Stimulated activated CD8-positive, alpha-beta memory T cell treated with anti-CD3 and anti-CD28 coated beads, Interleukin-15, amount 100 ng/mL, for 24 hours (primary cell): ENCODE measurements at regions not wholly inside any gene's neighbourhood (a gene's known extent, or its start where the extent isn't known, plus 50 kb on each side); places are given as distances from the start of the nearest gene placed in this dataset.

Experiments
- DNase-seq: peaks from one replicate; pipeline ENCODE4 v3.0.0-alpha.2; 2020; ENCODE audit warnings: low read depth

DNA sequence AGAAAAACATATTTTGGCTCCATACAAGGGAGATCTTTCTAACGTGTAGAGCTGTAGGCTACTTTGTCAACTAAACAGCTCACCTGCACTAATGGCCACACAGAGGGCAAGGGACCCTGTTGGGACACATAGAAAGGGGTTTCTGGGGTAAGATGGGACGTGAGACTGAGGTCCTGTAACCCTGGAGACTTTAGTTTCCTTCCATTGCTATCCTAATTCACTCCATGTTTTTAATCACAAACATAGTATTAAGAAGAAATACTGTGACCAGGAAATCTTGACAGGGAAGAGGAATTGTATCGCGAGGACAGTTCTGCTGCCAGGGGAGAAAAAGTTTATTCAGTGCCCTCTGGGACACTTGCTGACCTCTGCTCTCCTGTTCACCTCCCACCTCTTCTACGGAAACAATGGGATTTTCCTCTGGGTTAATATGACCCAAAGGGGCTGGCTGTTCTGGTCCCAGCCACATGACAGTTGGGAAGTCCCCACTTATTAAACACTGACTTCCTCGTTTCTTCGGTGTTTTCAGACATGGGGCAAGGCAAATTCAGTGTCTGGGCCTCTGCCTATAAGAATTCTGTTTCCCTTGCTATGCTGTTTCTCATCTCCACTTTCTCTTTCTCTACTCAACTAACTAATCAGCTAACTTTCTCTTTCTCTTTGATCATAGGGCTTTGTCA lies 106.9 kb upstream of the SEMA6A start:
- no peak for DNase-seq

DNA sequence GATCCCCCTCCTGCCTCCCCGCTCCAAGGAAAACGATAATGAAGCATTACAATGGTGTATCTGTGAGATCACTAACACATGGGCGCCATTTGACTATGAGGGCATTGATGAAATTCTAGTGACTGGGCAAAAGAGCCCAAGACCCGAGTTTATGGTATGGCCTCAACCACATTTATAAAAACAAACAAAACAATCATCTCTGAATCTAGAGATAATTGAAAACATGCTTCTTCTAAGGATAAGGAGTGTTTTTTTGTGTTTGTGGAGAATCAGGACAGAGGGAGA lies 100.9 kb upstream of the SEMA6A start:
- no peak for DNase-seq

DNA sequence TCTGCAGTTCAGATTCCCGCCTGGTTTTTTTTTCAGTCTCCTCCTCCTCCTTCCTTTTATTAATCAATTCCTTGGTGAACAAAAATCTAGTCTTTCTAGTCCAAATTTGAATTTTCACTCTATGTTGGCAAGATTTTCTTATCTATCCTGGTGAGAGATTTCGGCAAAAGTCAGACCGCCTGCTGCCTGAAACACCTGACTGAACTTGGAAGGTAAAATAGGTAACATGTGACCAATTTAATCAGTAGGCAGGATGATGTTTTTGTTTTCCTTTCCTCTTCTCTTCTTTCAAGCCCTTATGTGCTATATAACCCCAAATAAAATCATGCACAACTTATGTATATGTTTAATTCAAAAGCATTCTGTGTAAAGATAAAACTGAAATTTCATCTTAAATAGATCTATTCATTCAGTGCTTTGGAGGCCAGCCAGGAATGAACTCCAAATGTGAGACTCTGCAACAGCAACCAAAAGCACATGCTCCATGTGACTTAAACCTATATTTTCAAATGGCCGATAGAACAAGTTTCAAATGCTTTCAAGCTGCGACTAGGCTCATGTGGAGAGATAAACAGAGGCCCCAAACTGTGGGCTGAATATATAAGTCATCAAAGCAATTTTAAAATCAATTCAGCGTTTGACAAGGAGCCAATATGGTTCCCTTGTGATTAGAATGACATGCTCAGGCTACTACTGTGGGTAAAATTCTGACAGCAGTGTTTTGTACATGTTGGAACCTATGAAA lies 100.4 kb upstream of the SEMA6A start:
- no peak for DNase-seq

DNA sequence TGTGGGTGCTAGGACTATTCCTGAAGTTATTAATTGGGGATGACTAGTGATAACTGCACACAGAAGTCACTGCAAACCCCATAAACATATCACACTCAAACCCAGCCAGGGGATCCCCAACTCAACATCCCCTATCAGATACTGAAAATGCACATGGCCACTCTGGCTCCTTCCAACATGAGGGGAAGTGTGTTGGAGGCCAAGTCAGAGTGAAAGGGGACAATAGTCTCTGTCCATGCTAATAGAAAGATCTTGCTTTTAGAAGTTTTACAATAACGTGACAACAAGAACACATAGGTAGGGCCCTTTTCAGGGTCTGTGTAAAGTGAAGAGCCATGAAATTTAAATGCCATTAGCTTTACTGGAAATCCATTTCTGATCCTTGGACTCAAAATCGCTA lies 98.8 kb upstream of the SEMA6A start:
- no peak for DNase-seq

DNA sequence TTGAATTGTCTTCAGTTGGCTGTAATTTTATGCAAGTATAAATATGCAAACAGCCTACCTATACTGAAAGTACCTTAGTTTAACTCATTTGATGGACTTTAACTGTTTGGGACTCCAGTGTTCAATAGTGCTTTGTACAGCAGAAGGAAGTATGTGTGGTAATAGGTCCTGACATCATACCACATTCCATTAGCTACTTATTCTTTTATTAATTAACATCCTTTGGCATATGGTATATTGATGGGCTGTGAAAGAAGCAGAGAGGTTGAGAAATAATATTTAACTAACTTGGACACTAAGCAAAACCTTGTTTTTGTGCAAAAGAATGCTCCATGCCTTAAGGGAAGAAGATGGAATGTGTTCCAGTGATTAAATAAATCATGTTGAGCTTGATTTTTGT lies 97.6 kb upstream of the SEMA6A start:
- DNase-seq = no peak

DNA sequence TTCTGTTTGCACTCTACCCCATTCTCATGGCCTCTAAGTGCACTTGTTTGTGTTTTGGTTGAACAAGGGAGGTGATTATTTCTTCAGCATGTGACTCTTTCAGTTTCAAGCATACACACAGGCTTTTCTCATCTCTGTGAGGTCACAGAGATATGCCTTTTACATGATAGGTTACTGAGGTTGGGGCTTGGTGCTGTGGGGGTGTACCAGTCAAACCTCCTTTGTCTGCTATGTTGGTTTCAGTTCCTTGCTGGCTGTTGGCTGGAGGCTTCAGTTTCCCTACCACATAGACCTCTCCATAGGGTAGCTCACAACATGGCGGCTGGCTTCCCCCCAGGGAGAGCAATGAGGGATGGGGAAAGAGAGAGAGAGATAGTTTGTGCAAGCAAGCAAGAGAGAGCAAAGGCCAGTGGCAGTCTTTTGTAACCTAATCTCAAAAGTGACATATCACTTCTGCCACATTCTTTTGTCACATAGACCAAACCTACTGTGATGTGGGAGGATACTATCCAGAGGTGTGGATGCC lies 96.7 kb upstream of the SEMA6A start:
- no peak for DNase-seq

DNA sequence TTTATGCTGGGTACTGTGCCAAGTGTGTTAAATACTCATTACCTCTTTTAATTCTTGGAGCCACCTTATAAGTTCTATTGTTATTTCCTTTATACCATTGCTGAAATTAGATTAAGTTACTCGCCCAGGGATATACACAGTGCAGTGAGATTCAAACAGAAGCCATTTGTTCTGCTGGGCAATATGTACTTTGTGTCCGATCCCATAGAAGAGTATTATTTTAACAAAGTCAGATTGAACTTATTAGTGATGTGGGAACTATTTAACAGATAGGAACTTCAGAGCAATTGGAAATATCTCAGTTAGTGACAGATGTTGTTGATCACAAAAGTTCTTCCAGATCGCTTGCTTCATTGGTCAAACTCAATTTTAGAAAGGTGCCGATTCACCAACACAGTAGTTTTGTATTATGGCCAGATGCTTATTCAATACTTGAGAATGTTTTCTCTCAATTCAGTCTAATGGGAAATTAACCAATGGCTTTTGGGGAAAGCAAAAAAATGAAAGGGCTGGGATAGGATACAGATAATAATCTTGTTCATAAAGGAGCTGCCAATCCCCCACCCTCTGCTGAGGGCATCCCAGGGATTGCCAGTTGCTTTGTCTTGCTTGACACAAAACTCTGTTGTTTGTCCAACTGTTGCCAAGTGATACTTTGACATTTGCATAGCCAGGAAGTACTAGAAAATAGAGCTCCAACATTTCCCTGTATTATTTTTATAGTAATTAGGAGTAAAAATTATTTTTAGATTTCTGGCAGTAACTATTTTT lies 94.8 kb upstream of the SEMA6A start:
- no peak for DNase-seq

DNA sequence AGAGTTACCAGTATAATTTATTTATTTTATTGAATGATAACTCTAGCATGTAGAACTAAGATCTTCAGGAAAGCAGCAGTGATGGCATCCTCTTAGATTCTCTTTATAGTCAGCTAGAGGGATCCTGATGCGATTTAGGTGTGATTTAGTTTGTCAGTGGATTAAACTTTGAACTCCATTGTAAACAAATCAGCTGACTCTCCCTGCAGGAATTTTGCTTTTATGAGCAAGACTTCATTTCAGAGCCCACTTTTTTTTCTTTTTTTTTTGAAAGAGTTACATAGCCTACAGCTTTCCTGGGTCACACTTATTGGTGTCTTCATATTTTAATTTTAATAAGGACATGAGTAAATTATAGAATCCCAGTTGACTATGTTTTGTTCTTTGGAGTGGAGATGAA lies 93.8 kb upstream of the SEMA6A start:
- no peak for DNase-seq

DNA sequence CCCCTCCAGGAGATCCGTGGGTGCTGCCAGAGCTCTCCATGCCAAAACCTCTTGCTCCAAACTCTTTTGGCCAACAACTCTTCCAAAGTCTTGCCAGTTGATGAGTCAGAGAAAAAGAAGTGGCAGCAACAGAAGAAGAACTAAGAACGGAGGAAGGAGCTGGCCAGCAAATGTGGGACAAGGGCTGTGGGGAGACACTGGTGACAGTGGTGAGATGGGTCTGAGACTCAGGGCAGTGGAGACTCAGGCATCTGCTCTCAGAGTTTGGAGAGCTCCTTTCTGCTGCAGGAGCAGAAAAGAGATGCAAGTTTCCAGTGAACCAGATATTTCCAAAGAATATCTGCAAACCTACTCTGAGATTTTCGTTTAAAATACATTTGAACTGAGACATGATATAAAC lies 92.3 kb upstream of the SEMA6A start:
- no peak for DNase-seq

DNA sequence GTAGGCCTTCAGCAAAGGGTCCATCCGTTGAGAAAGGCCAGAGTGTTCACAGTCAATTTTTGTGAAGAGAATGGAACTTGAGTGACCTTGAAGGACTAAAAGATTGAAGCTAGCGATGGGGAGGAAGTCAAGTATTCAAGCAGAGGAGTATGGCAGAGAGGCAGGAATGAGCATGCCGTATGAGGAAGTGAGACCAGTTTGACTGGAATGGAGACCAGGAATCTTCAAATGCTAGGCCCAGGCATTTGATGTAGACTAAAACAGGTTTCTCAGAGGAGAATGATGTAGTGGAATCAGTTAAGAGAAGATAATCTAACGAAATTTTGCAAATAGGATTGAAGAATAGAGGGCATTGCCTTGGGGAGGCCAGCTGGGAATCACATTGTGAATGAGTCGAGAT lies 90.4 kb upstream of the SEMA6A start:
- no peak for DNase-seq

DNA sequence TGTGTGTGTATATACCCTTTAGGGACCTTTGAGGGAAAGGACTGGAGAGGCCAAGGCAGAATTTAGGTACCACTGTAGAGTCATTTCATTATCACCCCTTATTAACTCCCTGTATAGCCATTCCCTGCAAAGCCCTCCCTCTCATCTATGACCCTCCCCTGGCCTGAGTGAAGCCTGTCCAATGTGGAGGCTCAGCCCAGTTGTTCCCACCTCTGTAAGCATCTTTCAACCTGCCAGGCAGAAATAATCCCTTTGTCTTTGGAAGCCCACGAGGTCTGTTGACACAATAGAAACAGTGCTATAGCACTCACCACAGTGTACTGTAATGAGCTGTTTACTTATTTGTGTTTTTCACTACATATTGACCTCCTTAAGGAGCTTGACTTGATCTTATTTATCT lies 88.5 kb upstream of the SEMA6A start:
- DNase-seq = no peak

DNA sequence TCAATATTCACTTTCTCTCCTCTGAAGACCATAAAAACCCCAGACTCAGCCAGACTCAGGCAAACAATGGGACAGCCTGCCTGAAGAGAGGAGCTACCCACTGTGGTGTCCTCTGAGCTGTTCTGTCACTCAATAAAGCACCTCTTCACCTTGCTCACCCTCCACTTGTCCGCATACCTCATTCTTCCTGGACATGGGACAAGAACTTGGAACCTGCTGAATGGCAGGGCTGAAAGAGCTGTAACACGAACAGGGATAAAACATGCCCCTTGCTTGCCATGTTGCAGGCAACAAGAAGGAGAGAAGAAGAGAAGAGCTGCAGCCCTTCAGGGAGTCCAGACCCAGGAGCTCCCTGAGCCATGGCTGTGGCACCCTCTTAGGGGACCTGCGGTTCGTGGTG lies 86.8 kb upstream of the SEMA6A start:
- no peak for DNase-seq

DNA sequence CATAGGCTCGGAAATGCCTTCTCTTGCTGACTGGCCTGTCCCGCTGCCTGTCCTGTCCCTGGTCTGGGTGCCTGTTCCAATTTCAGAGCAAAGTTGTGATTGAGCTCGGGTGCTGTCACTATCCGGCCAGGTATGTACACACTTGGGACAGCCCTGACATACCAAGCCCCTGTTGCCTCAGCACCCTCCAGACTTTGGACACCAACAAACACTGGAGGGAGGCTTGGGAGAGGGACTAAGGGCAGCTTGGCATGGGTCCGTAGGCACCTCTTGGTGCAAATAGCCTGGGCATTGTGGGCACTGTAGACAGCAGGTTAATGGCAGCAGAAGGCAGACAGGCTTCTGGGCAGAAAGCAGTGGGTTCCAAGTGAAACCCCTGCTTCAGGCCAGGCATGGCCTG lies 86.3 kb upstream of the SEMA6A start:
- no peak for DNase-seq

DNA sequence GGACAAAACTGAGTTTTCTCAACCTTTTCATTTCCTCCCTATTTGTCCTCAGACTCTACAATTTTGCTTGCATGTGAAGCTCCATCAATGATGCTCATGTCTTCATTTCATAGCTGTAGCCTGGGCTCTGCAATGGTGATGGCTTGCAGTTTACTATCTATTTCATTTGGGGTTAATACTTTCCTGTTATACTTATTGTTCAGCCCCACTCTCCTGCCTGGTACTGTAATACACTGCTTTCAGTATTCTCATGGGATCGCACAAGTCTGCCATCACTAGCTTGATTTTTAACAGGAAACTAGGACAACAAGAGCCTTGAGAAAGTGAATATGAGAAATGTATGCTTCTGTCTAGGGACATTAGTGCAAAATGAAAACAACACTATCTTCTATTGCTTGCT lies 84.2 kb upstream of the SEMA6A start:
- DNase-seq = no peak

DNA sequence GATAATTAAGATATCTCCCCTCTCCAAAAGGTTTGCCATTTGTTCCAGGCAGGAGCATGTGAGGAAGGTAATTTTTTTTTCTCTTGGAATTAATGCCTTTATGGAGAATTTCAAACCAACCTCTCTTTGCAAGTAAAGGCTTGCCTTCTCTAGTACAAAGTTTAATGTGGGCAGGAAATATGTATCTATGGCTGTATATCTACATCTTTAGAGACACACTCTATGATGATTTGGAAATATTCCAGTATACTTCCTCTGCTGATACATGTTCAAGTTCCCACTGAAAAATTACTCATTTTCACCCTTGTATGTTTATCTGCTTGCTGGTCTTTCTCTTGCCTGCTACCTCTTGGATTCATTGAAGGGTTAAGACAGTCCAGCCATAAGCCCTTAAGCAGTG lies 83.5 kb upstream of the SEMA6A start:
- DNase-seq = no peak

DNA sequence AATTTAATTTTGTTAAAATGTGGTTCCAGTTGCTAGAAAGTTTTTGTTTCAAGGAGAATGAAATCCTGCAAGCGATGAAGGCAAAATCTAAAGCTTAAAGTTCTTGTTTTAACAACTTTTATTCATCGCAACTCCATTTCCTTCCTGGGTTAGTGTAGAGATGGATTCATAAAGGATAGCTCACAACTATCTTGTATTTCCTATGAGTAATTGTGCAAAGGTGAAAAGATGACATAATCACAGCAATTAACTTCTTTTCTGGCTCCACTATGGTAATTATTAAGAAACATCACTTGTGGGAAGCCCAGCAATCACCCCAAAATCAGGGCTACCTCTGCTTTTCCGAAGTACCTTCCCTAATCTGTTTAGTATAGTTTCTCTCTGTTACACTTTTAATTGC lies 80.8 kb upstream of the SEMA6A start:
- no peak for DNase-seq

DNA sequence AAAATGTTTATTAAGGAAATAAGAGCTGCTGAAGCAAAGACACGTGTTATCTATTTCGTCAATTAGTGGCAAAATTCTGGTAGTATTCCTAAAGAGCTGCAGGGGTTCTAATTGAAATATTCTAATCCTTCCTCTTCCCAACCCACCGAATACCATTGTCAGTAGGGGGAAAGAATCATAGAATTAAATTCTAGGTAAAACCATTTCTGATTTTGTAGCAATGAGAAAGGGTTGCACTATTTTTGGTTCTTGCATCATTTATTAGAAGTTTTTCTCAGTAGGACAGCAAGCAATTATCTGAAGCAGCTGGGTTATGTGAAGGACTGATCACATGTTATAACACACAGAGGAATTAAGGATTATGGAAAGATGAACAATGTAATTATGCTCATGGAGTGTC lies 80.3 kb upstream of the SEMA6A start:
- DNase-seq = no peak

DNA sequence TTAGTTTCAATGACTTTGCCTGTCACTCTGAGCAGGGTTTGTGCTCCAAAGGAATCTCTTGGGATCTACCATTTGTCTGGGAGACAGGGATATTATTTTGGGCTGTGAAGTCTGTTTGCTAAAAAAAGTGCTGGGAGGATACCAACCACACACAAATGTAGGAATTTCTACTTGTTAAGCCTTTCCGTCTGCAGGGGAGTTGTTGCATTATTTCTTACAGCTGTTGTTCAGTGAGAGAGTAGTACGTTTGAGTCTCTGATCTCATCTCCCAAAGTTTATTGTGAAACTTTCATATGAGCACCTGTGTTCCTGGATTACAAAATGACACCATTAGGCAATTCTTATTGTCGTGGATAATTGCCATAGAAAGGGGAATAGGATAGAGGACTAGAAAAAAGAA lies 78.3 kb upstream of the SEMA6A start:
- DNase-seq = no peak

DNA sequence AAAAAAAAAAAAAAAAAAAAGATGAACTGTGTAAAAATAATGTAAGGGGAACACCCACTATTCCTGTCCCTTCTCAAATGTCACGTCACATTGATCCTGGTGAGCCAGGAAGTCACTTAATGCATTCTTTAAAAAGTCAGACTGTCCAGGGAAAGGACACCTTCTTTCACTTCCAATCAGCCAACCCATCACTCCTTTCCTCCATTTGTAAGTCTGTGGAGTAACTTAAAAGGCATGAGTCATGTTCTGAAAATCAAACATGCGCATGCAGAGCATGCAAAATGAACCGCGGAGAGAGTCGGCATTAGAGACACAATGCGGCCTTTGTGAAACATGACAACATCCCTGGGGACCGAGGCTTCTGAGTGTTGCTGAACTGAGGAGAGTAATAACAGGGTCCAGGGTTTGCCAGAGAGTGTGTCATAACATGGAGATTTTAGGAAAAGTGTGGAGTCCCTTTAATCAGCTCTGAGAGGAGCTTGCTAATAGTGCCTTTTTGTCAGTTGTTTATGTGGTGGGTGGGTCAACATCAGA lies 77.6 kb upstream of the SEMA6A start:
- no peak for DNase-seq

DNA sequence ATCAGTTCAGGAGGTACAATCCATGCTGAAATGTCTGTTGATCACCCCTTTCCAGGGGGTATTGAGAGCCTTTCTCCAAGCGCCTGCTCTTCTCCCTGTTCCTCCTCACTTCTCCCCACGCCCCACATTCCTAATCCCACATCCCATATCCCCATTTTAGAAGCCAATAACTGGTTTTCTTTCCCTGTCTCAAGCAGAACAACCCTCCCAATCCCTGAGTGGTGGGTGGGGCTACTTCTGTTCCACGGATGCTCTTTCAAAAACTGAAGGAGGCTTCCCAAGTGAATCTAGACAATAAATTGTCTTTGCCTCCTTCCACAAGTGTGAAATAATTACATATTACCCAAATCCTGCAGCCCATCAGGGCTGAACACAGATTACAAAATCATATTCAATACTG lies 77.0 kb upstream of the SEMA6A start:
- DNase-seq = no peak

DNA sequence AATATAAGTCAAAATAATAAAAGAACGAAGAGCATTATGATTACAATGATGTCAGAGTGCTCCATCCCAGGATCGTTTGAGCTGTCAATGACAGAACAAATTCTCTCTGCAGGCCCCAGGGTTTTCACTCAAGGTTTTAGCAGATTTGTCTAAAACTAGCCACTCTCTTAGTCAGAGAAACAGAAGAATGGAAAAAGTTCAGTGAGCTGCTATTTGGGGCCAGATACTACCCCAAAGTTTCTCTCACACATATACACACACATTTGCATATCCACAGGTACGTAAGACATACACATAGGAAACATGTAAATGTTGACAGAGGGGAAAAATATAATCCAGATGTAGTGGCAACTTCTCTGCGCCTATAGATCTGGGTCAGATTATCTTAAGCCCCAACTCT lies 76.3 kb upstream of the SEMA6A start:
- no peak for DNase-seq

DNA sequence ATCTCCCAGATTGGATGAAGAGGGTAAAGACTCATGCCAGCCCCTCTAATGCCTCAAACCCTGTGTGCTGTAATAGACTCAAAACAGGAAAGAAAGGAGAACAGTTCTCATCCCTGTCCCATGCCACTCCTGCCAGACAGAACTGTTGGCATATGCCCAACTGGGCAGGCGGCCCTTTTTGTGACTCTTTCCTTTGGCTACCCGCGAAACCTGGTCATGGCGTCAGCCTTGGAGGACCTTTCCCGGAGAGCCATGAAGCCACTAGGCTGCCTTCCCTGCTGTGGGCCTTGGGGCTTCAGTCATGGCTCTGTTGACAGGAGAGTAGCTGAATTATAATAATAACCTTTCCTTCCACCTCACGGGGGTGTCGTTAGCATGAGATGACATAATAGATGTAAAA lies 75.9 kb upstream of the SEMA6A start:
- no peak for DNase-seq
